GM12891 (cell line): ENCODE measurements at regions not wholly inside any gene's neighbourhood (a gene's known extent, or its start where the extent isn't known, plus 50 kb on each side); places are given as distances from the start of the nearest gene placed in this dataset.

Experiments
- POLR2A ChIP-seq: IDR thresholded peaks from 2 replicates; pipeline ENCODE4 v1.6.1; 2011; ENCODE audit warnings: low read depth, low read length, control low read depth
- POLR2AphosphoS5 ChIP-seq: IDR thresholded peaks from 2 replicates; pipeline ENCODE4 v1.6.1; 2011; ENCODE audit warnings: low read depth, low read length, control low read depth
- TAF1 ChIP-seq: IDR thresholded peaks from 2 replicates; pipeline ENCODE4 v1.6.1; 2011; ENCODE audit warnings: low read depth, low read length, control low read depth

DNA sequence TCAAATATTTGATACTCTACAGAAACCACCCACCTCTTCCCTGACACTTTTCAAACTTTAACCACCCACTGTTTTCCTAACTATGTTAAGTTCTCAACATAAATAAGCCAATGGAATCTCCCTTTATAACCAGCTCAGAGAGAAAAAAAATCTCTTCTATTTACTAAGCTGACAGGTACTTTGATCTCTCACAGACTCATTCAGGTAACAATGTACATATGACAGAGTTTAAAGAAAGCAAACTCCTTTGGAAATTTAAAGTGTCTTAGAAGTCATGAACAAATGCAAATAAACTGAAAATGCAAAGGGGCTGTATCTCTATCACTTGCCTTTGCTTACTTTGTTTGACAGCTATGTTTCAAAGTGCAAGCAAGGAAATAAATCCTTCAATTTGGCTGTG is 109.3 kb downstream of the KLF12 start:
- TF ChIP-seq TAF1, result no peak
- TF ChIP-seq POLR2A, result no peak
- TF ChIP-seq POLR2AphosphoS5, result no peak
